GM12873 (cell line): ENCODE measurements at regions not wholly inside any gene's neighbourhood (a gene's known extent, or its start where the extent isn't known, plus 50 kb on each side); places are given as distances from the start of the nearest gene placed in this dataset.

ENCODE experiments used
- CTCF ChIP-seq: IDR thresholded peaks from 2 replicates; pipeline ENCODE4 v1.5.1; 2012; ENCODE audit warnings: low read depth, mild to moderate bottlenecking, moderate library complexity, low read length, control low read depth; ENCODE audit not compliant: insufficient read depth; ENCODE audit errors: missing control alignments

DNA sequence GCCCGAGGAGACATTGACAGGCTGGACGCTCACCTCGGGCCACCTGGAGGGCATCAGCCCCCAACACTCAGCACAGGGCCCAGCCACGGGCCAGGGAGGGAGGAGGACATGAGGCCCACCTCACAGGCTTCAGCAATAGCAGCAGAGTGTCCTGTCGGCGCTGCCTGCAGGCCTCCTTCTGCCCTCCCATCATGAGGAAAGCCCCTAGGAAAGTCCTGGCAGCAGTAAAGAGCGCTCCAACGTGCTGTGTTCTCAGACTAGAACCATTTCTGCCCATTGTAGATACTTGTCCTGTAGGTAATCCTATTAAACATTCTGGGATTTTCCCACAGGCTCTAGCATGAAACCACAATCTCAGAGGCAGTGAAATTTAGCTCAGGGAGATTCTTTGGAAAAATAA lies 62.0 kb upstream of the GALNT2 start:
- no peak for TF ChIP-seq CTCF

GRCh38 chr1:230008721-230009120 lies 58.3 kb upstream of the GALNT2 start:
- no peak for TF ChIP-seq CTCF

DNA sequence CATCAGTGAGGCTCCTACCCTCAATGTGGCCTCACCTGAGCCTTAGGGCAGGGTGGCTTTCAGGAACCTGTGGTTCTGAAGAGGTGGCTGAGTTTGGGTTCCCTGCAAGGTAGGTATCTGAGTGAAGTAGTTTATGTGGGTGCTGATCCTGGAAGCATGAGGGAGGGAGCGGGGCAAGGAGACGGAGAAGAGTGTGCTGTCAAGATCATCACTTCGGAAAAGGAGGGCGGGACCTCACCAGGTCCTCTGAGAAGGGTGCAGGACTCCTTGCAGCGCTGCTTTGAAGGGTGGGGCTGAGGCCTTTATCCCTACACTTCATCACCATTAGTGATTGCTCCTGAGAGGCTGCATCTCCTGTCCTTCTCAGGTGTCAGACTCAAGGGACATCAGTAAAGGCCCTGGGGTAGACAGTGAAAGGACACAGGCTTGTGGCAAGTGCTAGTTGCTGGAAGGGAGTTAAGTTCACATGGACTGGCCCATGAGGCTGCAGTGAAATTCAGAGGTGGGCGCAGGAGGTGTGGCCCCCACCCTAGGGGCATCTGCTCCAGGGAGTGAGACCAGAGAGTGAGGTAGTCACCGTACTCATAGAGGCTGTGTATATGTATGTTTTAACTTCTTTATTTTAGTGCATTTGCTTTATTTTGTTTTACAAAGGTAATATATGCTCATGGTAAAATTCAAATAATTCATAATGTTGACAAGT lies 57.3 kb upstream of the GALNT2 start:
- TF ChIP-seq CTCF = no peak

DNA sequence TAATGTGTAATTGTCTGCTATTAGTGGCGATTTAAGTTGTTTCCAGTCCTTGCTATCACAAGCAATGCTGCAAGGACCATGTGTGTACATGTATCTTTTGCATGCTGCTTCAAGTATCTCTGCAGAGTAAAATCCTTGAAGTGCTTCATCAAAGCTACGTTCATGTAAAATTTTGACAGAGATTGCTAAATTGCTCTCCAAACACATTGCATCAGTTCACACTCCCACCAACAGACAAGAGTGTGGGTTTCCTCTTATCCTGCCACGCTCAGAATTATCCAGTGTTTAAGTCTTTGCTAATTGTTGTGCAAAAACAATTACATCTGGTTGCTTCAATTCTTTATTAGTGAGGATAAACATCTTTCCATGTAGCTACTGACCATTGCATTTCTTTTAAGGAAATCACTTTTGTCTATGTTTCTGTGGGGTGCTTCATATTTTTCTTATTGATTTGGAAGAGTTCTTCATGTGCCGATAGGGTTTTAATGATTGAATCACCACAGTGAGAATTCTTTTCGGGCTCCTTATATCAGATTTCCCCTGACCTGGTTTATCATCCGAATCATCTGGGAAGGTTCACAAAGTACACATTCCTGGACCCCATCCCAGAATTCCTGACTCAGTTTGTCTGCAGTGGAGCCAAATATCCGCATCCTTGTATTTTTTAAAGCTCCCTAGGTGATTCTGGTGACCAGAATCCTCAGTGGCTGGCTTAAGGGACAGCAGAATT lies 56.3 kb upstream of the GALNT2 start:
- no peak for TF ChIP-seq CTCF

DNA sequence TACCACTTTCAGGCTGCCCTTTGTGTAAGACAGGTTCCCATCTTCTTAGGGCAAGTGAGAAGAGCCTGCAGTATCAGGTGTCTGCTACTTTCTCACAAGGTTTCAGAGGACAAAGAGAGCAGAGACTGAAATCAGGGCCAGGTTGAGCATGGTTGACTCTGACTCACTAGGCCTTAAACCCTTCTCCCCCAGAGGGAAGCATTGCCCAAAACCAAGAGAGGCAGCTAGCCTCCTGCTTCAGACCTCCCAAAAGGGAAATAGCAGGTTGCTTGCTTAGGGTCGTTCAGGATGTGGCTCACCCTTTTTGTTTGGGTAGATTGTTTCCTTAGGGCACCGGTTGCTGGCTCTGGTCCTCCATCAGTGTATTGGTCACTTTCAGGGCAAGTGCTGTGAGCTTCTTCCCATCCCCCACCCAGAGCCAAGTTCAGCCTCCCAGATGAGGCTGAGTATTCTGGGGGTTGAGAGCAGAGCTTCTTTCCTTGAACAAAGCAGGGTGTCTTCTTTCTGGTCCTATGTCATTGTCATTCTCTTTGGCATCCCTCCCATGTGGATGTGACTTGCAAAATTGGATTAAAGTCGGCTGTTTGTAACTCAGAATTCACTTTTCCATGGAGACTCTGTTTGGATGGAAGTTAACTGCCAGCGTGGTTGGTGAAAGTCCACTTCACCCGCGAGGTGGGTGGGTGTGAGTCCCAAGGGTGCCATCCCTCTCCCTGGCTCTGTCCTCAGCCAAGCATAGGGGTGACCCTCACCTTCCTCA lies 55.5 kb upstream of the GALNT2 start:
- TF ChIP-seq CTCF = no peak

GRCh38 chr1:230012093-230012393 lies 55.0 kb upstream of the GALNT2 start:
- TF ChIP-seq CTCF = no peak

- no peak for TF ChIP-seq CTCF
Observed at GRCh38 chr1:230012741-230013140, 54.3 kb upstream of the GALNT2 start.
